Ishikawa (cell line): ENCODE measurements at regions not wholly inside any gene's neighbourhood (a gene's known extent, or its start where the extent isn't known, plus 50 kb on each side); places are given as distances from the start of the nearest gene placed in this dataset.

Experiments used
- CEBPB ChIP-seq: IDR thresholded peaks from 2 replicates; pipeline ENCODE4 v1.6.1; 2012
- CREB1 ChIP-seq: IDR thresholded peaks from 2 replicates; pipeline ENCODE4 v1.6.1; 2012; ENCODE audit warnings: low read depth
- EP300 ChIP-seq: IDR thresholded peaks from 2 replicates; pipeline ENCODE4 v1.6.1; 2012; ENCODE audit warnings: borderline replicate concordance
- NFIC ChIP-seq: IDR thresholded peaks from 2 replicates; pipeline ENCODE4 v1.6.1; 2012
- RAD21 ChIP-seq: IDR thresholded peaks from 2 replicates; pipeline ENCODE4 v1.6.1; 2012; ENCODE audit warnings: low read depth
- REST ChIP-seq: IDR thresholded peaks from 2 replicates; pipeline ENCODE4 v1.6.1; 2012; ENCODE audit warnings: low read depth, mild to moderate bottlenecking
- TAF1 ChIP-seq: IDR thresholded peaks from 2 replicates; pipeline ENCODE4 v1.6.1; 2012; ENCODE audit warnings: low read depth, mild to moderate bottlenecking
- TEAD4 ChIP-seq: IDR thresholded peaks from 2 replicates; pipeline ENCODE4 v1.6.1; 2012
- USF1 ChIP-seq: IDR thresholded peaks from 2 replicates; pipeline ENCODE4 v1.6.1; 2012
- YY1 ChIP-seq: IDR thresholded peaks from 2 replicates; pipeline ENCODE4 v1.6.1; 2012; ENCODE audit warnings: low read depth
- ZBTB7A ChIP-seq: IDR thresholded peaks from 2 replicates; pipeline ENCODE4 v1.6.1; 2012; ENCODE audit warnings: low read depth
- TF ChIP-seq, protein P1 (sequence below): IDR thresholded peaks from 2 replicates; pipeline ENCODE4 v1.6.1; 2012

DNA sequence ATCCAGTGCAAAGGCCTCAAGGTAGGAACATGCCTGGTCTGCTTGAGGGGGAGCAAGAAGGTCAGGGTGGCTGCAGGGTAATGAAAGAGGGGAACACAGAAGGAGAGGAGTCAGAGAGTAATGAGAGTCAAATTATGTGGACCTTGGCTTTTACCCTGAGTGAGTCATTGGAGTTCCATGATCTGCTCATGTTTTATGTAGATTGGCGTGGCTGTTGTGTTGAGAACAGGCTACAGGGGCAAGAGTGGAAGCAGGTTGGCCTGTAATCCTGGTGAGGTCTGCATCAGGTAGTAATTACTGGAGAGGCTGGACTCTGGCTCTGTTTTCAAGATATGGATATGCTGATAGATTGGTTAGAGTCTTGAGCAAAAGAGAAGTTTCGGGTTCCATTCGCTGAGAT, 177.7 kb upstream of the NR3C1 start:
- no peak for TF ChIP-seq REST
- no peak for TF ChIP-seq EP300
- no peak for TF ChIP-seq USF1
- TF ChIP-seq, protein P1, sequence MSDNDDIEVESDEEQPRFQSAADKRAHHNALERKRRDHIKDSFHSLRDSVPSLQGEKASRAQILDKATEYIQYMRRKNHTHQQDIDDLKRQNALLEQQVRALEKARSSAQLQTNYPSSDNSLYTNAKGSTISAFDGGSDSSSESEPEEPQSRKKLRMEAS: no peak
- TF ChIP-seq CREB1: no peak
- TF ChIP-seq CEBPB: no peak
- TF ChIP-seq TAF1: no peak
- TF ChIP-seq NFIC: no peak
- no peak for TF ChIP-seq YY1
- no peak for TF ChIP-seq RAD21
- TF ChIP-seq ZBTB7A: no peak
- no peak for TF ChIP-seq TEAD4
